Neural progenitor cell (in vitro differentiated cells): ENCODE measurements at regions not wholly inside any gene's neighbourhood (a gene's known extent, or its start where the extent isn't known, plus 50 kb on each side); places are given as distances from the start of the nearest gene placed in this dataset.

Experiments
- EZH2 ChIP-seq: fragments of 200-600 bp; sonication (generic); IDR thresholded peaks from 2 replicates; pipeline ENCODE4 v1.6.1; 2017; ENCODE audit warnings: antibody characterized with exemption, mild to moderate bottlenecking, moderate library complexity
- TF ChIP-seq, protein P1 (sequence below): fragments of 200-600 bp; sonication (generic); IDR thresholded peaks from 2 replicates; pipeline ENCODE4 v1.5.1; 2017; ENCODE audit warnings: antibody characterized with exemption, mild to moderate bottlenecking

GRCh38 chr11:8740129-8740528, 57.5 kb downstream of the RPL27A start:
- TF ChIP-seq, protein P1, sequence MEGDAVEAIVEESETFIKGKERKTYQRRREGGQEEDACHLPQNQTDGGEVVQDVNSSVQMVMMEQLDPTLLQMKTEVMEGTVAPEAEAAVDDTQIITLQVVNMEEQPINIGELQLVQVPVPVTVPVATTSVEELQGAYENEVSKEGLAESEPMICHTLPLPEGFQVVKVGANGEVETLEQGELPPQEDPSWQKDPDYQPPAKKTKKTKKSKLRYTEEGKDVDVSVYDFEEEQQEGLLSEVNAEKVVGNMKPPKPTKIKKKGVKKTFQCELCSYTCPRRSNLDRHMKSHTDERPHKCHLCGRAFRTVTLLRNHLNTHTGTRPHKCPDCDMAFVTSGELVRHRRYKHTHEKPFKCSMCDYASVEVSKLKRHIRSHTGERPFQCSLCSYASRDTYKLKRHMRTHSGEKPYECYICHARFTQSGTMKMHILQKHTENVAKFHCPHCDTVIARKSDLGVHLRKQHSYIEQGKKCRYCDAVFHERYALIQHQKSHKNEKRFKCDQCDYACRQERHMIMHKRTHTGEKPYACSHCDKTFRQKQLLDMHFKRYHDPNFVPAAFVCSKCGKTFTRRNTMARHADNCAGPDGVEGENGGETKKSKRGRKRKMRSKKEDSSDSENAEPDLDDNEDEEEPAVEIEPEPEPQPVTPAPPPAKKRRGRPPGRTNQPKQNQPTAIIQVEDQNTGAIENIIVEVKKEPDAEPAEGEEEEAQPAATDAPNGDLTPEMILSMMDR = no peak
- no peak for TF ChIP-seq EZH2
